ENCODE measurements at regions not wholly inside any gene's neighbourhood (a gene's known extent, or its start where the extent isn't known, plus 50 kb on each side); places are given as distances from the start of the nearest gene placed in this dataset.

DNA sequence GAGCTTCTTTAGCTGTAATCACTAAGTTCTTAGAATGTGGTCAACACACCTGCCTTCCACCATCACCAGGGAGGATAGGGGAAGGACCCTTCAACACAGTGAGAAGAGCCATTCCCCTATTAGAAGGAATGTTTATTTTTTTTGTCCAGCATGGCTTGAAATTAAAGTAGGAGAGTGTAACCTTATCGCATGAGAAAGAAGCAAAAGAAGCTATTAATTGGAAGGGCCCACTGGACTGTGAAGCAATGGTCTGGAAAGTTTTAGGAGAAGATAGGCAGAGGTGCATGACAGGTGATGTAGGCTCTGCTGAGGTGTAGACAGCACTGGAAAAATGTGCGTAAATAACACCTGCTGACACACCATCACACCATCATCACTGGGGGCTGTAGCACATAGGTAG is 1526.0 kb downstream of the MAT2B start:
- TF ChIP-seq TCF7L2 (IDR thresholded peaks at IDR 0.05; ENCODE audit: low read depth, low read length) (no peak), ZNF784 (CRISPR knock-in tag; IDR thresholded peaks at IDR 0.05; ENCODE audit: borderline replicate concordance) (no peak), TAF15 (IDR thresholded peaks at IDR 0.05; ENCODE audit: low read depth, low read length, poor library complexity, severe bottlenecking) (no peak), POLR2AphosphoS5 (IDR thresholded peaks at IDR 0.05; ENCODE audit: low read depth, low read length) (no peak), ZNF12 (CRISPR knock-in tag; IDR thresholded peaks at IDR 0.05) (no peak), ERF (CRISPR knock-in tag; IDR thresholded peaks at IDR 0.05) (no peak), E2F2 (CRISPR knock-in tag; IDR thresholded peaks at IDR 0.05; ENCODE audit: borderline replicate concordance) (no peak), ZNF296 (CRISPR knock-in tag; conservative IDR thresholded peaks at IDR 0.05) (no peak), POLR2A (IDR thresholded peaks at IDR 0.05; ENCODE audit: insufficient read depth in 1 of 2, low read depth in 2 of 2, low read length in 2 of 2) (no peak), CHD4 (IDR thresholded peaks at IDR 0.05; ENCODE audit: borderline replicate concordance, low read length) (no peak), RARG (CRISPR knock-in tag; IDR thresholded peaks at IDR 0.05; ENCODE audit: low read depth) (no peak)
- TF ChIP-seq, protein P1, sequence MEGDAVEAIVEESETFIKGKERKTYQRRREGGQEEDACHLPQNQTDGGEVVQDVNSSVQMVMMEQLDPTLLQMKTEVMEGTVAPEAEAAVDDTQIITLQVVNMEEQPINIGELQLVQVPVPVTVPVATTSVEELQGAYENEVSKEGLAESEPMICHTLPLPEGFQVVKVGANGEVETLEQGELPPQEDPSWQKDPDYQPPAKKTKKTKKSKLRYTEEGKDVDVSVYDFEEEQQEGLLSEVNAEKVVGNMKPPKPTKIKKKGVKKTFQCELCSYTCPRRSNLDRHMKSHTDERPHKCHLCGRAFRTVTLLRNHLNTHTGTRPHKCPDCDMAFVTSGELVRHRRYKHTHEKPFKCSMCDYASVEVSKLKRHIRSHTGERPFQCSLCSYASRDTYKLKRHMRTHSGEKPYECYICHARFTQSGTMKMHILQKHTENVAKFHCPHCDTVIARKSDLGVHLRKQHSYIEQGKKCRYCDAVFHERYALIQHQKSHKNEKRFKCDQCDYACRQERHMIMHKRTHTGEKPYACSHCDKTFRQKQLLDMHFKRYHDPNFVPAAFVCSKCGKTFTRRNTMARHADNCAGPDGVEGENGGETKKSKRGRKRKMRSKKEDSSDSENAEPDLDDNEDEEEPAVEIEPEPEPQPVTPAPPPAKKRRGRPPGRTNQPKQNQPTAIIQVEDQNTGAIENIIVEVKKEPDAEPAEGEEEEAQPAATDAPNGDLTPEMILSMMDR (CRISPR knock-in tag; IDR thresholded peaks at IDR 0.05): no peak
- TF ChIP-seq, protein P2, sequence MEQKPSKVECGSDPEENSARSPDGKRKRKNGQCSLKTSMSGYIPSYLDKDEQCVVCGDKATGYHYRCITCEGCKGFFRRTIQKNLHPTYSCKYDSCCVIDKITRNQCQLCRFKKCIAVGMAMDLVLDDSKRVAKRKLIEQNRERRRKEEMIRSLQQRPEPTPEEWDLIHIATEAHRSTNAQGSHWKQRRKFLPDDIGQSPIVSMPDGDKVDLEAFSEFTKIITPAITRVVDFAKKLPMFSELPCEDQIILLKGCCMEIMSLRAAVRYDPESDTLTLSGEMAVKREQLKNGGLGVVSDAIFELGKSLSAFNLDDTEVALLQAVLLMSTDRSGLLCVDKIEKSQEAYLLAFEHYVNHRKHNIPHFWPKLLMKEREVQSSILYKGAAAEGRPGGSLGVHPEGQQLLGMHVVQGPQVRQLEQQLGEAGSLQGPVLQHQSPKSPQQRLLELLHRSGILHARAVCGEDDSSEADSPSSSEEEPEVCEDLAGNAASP (CRISPR knock-in tag; IDR thresholded peaks at IDR 0.05; ENCODE audit: borderline replicate concordance): no peak
